SK-N-SH (cell line): ENCODE measurements at regions not wholly inside any gene's neighbourhood (a gene's known extent, or its start where the extent isn't known, plus 50 kb on each side); places are given as distances from the start of the nearest gene placed in this dataset.

Experiments
- CTCF ChIA-PET: fragments of 300-600, 350-600 bp; formaldehyde crosslinking; extraction: SDS; loops from one replicate; lab custom pipeline; 2021; lab: Yijun Ruan, JAX
- POLR2A ChIA-PET: fragments of 350-600 bp; sonication (Branson Sonifier 250); formaldehyde crosslinking; extraction: SDS; loops from one replicate; lab custom pipeline; 2020; ENCODE audit warnings: antibody characterized with exemption, inconsistent platforms; lab: Yijun Ruan, JAX
- DNase-seq: peaks from one replicate; pipeline ENCODE4 v3.0.0; 2012
- H2AFZ ChIP-seq: fragments of 200-600 bp; sonication (generic); 2 replicates; pipeline ENCODE4 v1.8.1; 2016; ENCODE audit warnings: antibody characterized with exemption, mild to moderate bottlenecking, low read depth
- H3F3A ChIP-seq: fragments of 200-600 bp; sonication (generic); replicated peaks from 2 replicates; pipeline ENCODE3; 2016; ENCODE audit warnings: antibody characterized with exemption, mild to moderate bottlenecking; ENCODE audit not compliant: insufficient read depth
- H3K27ac ChIP-seq, 2 experiments: fragments of 200-500 bp in 1 of 2; fragments of 200-600 bp in 1 of 2; sonication (Bioruptor generic) in 1 of 2; sonication (generic), shearing (Covaris generic) in 1 of 2; 2 replicates each; pipeline versions ENCODE4 v1.5.1 to v1.6.1; 2014 to 2016; ENCODE audit warnings: low read depth in 2 of 2, inconsistent platforms in 1 of 2, low read length in 1 of 2, mild to moderate bottlenecking in 1 of 2, mixed read lengths in 1 of 2
- H3K27me3 ChIP-seq: fragments of 200-600 bp; sonication (generic), shearing (Covaris generic); 2 replicates; pipeline ENCODE4 v1.6.1; 2016; ENCODE audit warnings: mixed run types; ENCODE audit not compliant: insufficient read depth
- H3K36me3 ChIP-seq, 2 experiments: fragments of 200-500 bp in 1 of 2; fragments of 200-600 bp in 1 of 2; sonication (Bioruptor generic) in 1 of 2; sonication (generic) in 1 of 2; replicated peaks in 1 of 2; 2 replicates each; pipeline versions ENCODE3 to v1.5.1; 2014 to 2016; ENCODE audit warnings: low read length in 1 of 2, mild to moderate bottlenecking in 1 of 2; ENCODE audit not compliant: insufficient read depth in 2 of 2, control insufficient read depth in 1 of 2
- H3K4me1 ChIP-seq, 2 experiments: fragments of 200-500 bp in 1 of 2; fragments of 200-600 bp in 1 of 2; sonication (Bioruptor generic) in 1 of 2; sonication (generic), shearing (Covaris generic) in 1 of 2; 2 replicates each; pipeline versions ENCODE4 v1.5.1 to v1.6.1; 2014 to 2016; ENCODE audit warnings: low read depth in 1 of 2, low read length in 1 of 2, mixed run types in 1 of 2; ENCODE audit not compliant: insufficient read depth in 2 of 2, control insufficient read depth in 1 of 2
- H3K4me2 ChIP-seq: fragments of 200-600 bp; sonication (generic), shearing (Covaris generic); 2 replicates; pipeline ENCODE4 v1.6.1; 2017; ENCODE audit warnings: mixed run types
- H3K4me3 ChIP-seq, 2 experiments: fragments of 200-500 bp in 1 of 2; fragments of 200-600 bp in 1 of 2; sonication (Bioruptor generic) in 1 of 2; sonication (generic), shearing (Covaris generic) in 1 of 2; 2 replicates each; pipeline versions ENCODE4 v1.5.1 to v1.8.1; 2014 to 2016; ENCODE audit warnings: low read depth in 2 of 2, inconsistent platforms in 1 of 2, low read length in 1 of 2, mild to moderate bottlenecking in 1 of 2, mixed read lengths in 1 of 2, moderate library complexity in 1 of 2
- H3K79me2 ChIP-seq: fragments of 200-600 bp; sonication (generic); 2 replicates; pipeline ENCODE4 v1.8.1; 2017; ENCODE audit warnings: mild to moderate bottlenecking; ENCODE audit not compliant: insufficient read depth
- H3K9ac ChIP-seq: fragments of 200-600 bp; sonication (generic); 2 replicates; pipeline ENCODE4 v1.6.1; 2017; ENCODE audit warnings: mixed run types
- H3K9me2 ChIP-seq: fragments of 200-600 bp; sonication (generic); 2 replicates; pipeline ENCODE4 v1.6.1; 2017; ENCODE audit warnings: mixed run types
- H3K9me3 ChIP-seq: fragments of 200-600 bp; sonication (generic); 2 replicates; pipeline ENCODE4 v1.6.1; 2017; ENCODE audit warnings: mixed run types, mild to moderate bottlenecking, moderate library complexity
- H4K20me1 ChIP-seq: fragments of 200-600 bp; sonication (generic); 2 replicates; pipeline ENCODE4 v1.6.1; 2017; ENCODE audit warnings: mild to moderate bottlenecking, mixed run types; ENCODE audit not compliant: insufficient read depth
- CTCF ChIP-seq: fragments of 200-600 bp; sonication (generic); IDR thresholded peaks from 2 replicates; pipeline ENCODE4 v1.6.1; 2017; ENCODE audit warnings: antibody characterized with exemption, mild to moderate bottlenecking, moderate library complexity
- EP300 ChIP-seq, 2 experiments: IDR thresholded peaks; 2 replicates each; pipeline versions ENCODE4 v1.4.0 to v1.6.1; 2012; ENCODE audit warnings: borderline replicate concordance in 1 of 2, low read depth in 1 of 2, low read length in 1 of 2
- EZH2phosphoT487 ChIP-seq: fragments of 200-600 bp; sonication (generic); IDR thresholded peaks from 2 replicates; pipeline ENCODE4 v1.6.1; 2017; ENCODE audit warnings: low read depth, mixed run types, mild to moderate bottlenecking, antibody characterized with exemption, moderate library complexity, borderline replicate concordance
- GABPA ChIP-seq: IDR thresholded peaks from 2 replicates; pipeline ENCODE4 v1.4.0; 2012; ENCODE audit warnings: low read depth, mild to moderate bottlenecking
- JUND ChIP-seq: IDR thresholded peaks from 2 replicates; pipeline ENCODE4 v1.4.0; 2012
- MEF2A ChIP-seq: IDR thresholded peaks from 2 replicates; pipeline ENCODE4 v1.4.0; 2012; ENCODE audit warnings: low read depth, borderline replicate concordance
- MXI1 ChIP-seq: IDR thresholded peaks from 2 replicates; pipeline ENCODE4 v1.6.1; 2012; ENCODE audit warnings: mild to moderate bottlenecking, low read depth, low read length, improper control_type of control experiment
- NFIC ChIP-seq: IDR thresholded peaks from 2 replicates; pipeline ENCODE4 v1.4.0; 2012; ENCODE audit warnings: borderline replicate concordance
- NRF1 ChIP-seq: IDR thresholded peaks from 2 replicates; pipeline ENCODE4 v1.6.1; 2012; ENCODE audit warnings: low read depth, mild to moderate bottlenecking, low read length
- RAD21 ChIP-seq: IDR thresholded peaks from 2 replicates; pipeline ENCODE4 v1.6.1; 2012; ENCODE audit warnings: mild to moderate bottlenecking, low read length
- RFX5 ChIP-seq: IDR thresholded peaks from 2 replicates; pipeline ENCODE4 v1.6.1; 2012; ENCODE audit warnings: mild to moderate bottlenecking, improper control_type of control experiment, low read length
- SIN3A ChIP-seq: IDR thresholded peaks from 2 replicates; pipeline ENCODE4 v1.6.1; 2012; ENCODE audit warnings: low read depth, mild to moderate bottlenecking, low read length, moderate library complexity, borderline replicate concordance
- SMC3 ChIP-seq: IDR thresholded peaks from 2 replicates; pipeline ENCODE4 v1.6.1; 2012; ENCODE audit warnings: low read depth, low read length, improper control_type of control experiment
- TAF1 ChIP-seq: IDR thresholded peaks from 2 replicates; pipeline ENCODE4 v1.6.1; 2012; ENCODE audit warnings: low read depth, mild to moderate bottlenecking, low read length, moderate library complexity, borderline replicate concordance
- TEAD4 ChIP-seq: IDR thresholded peaks from 2 replicates; pipeline ENCODE4 v1.4.0; 2012; ENCODE audit warnings: mild to moderate bottlenecking, borderline replicate concordance; ENCODE audit not compliant: insufficient read depth
- USF1 ChIP-seq: IDR thresholded peaks from 2 replicates; pipeline ENCODE4 v1.4.0; 2012; ENCODE audit warnings: low read depth, borderline replicate concordance
- USF2 ChIP-seq: fragments of 150-350 bp; IDR thresholded peaks from 2 replicates; pipeline ENCODE4 v1.6.1; 2017; ENCODE audit warnings: antibody characterized with exemption, low read length, low read depth, borderline replicate concordance
- WGBS: methylation state at CpG from one replicate; pipeline ENCODE4 v1.1.6; 2017; ENCODE audit warnings: low lambda C conversion rate; 5-methylcytosine and 5-hydroxymethylcytosine counted together
- TF ChIP-seq, protein P1 (sequence below): IDR thresholded peaks from 2 replicates; pipeline ENCODE4 v1.4.0; 2012; ENCODE audit warnings: low read depth

- no peaks in the 10 kb centered on the region for H3K36me3 ChIP-seq
- H4K20me1 ChIP-seq = no peaks in the 10 kb centered on the region
- no peaks in the 10 kb centered on the region for H3K27me3 ChIP-seq
- 100% methylated on average over 3 of the region's 3 CpGs for WGBS
- no peaks in the 10 kb centered on the region for H3K79me2 ChIP-seq
- H2AFZ ChIP-seq = no peak overlapping the region
- DNase-seq = no peak
- CTCF ChIA-PET = interaction anchor here (0.7 kb wide), 1 partner anchor 72 kb away, joined by 3 read pairs; no protein-coding TSS in a partner anchor
- H3K9me3 ChIP-seq = no peaks in the 10 kb centered on the region
- TF ChIP-seq SIN3A (no peak), MEF2A (no peak), MXI1 (no peak), GABPA (no peak), USF1 (no peak), TAF1 (no peak), RFX5 (no peak), SMC3 (no peak), EP300 (IDR thresholded peaks at IDR 0.05; ENCODE audit: borderline replicate concordance in 1 of 2, low read depth in 1 of 2, low read length in 1 of 2) (no peak), USF2 (no peak), TEAD4 (no peak), EZH2phosphoT487 (no peak)
- POLR2A ChIA-PET = no interaction called here
- H3K4me1 ChIP-seq = peaks cover 13 to 22% of the 10 kb centered on the region in 2 experiments; a peak in 3 of 4 replicates
- H3K4me2 ChIP-seq = no peak overlapping the region
- H3K27ac ChIP-seq = no peak overlapping the region
- no peak overlapping the region for H3K9ac ChIP-seq
- H3K4me3 ChIP-seq = no peak overlapping the region
- no peaks in the 10 kb centered on the region for H3K9me2 ChIP-seq
- peaks cover 20% of the 10 kb centered on the region for H3F3A ChIP-seq
These were observed 88.0 kb upstream of the NFIA start for GRCh38 chr1:60994369-60994768.

DNA sequence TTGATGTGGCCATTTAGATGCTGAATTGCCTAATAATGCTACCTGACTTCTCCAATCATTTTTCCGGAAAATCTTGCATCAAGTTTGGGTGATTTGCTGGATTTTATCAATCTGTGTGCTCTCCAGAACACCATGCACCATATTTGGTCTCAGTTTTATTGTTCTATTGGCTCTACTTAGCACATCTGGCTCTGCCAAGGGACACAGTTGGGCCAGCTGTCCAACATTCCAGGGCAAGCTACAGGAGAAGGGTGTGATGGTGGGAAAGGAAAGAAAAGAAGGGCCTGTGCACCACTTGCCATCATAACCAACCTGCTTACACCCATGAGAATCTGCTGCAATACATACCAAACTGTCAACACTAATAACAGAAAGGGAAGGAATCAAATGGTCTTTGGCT, 90.2 kb upstream of the NFIA start:
- Histone ChIP-seq H3K9me3 (no peaks in the 10 kb centered on the region), H3K9ac (no peak overlapping the region), H3K9me2 (no peaks in the 10 kb centered on the region), H3K27me3 (no peaks in the 10 kb centered on the region), H4K20me1 (no peaks in the 10 kb centered on the region), H2AFZ (no peak overlapping the region), H3K79me2 (no peaks in the 10 kb centered on the region), H3K4me1 (peaks cover 19 to 36% of the 10 kb centered on the region in 2 experiments; a peak in 3 of 4 replicates), H3F3A (peaks cover 20% of the 10 kb centered on the region), H3K4me3 (no peak overlapping the region), H3K36me3 (no peaks in the 10 kb centered on the region), H3K27ac (no peak overlapping the region), H3K4me2 (no peak overlapping the region)
- POLR2A ChIA-PET = no interaction called here
- DNase-seq = no peak
- WGBS = 100% methylated on average over 1 of the region's 1 CpG
- no peak for TF ChIP-seq RAD21
- TF ChIP-seq, protein P1, sequence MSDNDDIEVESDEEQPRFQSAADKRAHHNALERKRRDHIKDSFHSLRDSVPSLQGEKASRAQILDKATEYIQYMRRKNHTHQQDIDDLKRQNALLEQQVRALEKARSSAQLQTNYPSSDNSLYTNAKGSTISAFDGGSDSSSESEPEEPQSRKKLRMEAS = no peak
- TF ChIP-seq SIN3A = no peak
- TF ChIP-seq TEAD4 = no peak
- no peak for TF ChIP-seq MXI1
- TF ChIP-seq USF2 = no peak
- no peak for TF ChIP-seq JUND
- TF ChIP-seq CTCF = no peak
- TF ChIP-seq NFIC = no peak
- no peak for TF ChIP-seq NRF1
- CTCF ChIA-PET = interaction anchor here (0.8 to 3.1 kb wide), 3 partner anchors 13 to 520 kb away, joined by 3 to 15 read pairs (median 5); no protein-coding TSS in a partner anchor
